Left colon (tissue), 2 donors: ENCODE measurements at regions not wholly inside any gene's neighbourhood (a gene's known extent, or its start where the extent isn't known, plus 50 kb on each side); places are given as distances from the start of the nearest gene placed in this dataset.

Experiments
- ATAC-seq: fragments of 200-7000 bp; cut with Tn5 transposase; one replicate; pipeline ENCODE4 v1.9.1; 2020; ENCODE audit warnings: mild to moderate bottlenecking, moderate library complexity
- DNase-seq, 2 donors: peaks; one replicate each; pipeline ENCODE4 v3.0.0-alpha.2; 2020
- intact Hi-C, 2 donors: fragments of 100-400 bp; cut with DNase I in 1 of 2; cut with micrococcal nuclease in 1 of 2; formaldehyde crosslinking; loops; one replicate each; pipeline versions ENCODE4 v1.11.2 to v1.14.0; 2022; cut with DNase I, micrococcal nuclease
- donor health status: DM: no; HTN: no; CAD: no.
- donor health status: DM: yes; HTN: yes; CAD: no.

- peak; percentile 74 to 80 for DNase-seq
- peak; percentile 90 for ATAC-seq
- intact Hi-C loops, result no loop called here
Measured at GRCh38 chr19:28289295-28290063, 923.5 kb downstream of the UQCRFS1 start.

- intact Hi-C loops, result no loop called here
- DNase-seq (peak in 1 of 2 donors; percentile 15), ATAC-seq (peak; percentile 60)
Measured at GRCh38 chr19:28288572-28289264, 924.2 kb downstream of the UQCRFS1 start.

- intact Hi-C loops, result no loop called here
- ATAC-seq (no peak), DNase-seq (no peak)
Measured at GRCh38 chr19:28285917-28286316, 927.0 kb downstream of the UQCRFS1 start.

- no peak for ATAC-seq
- DNase-seq, result no peak
- intact Hi-C loops, result no loop called here
Measured at GRCh38 chr19:28285078-28285477, 927.9 kb downstream of the UQCRFS1 start.

GRCh38 chr19:28284389-28284788, 928.6 kb downstream of the UQCRFS1 start:
- intact Hi-C loops, result no loop called here
- no peak for DNase-seq
- ATAC-seq, result no peak

GRCh38 chr19:28283592-28283991, 929.4 kb downstream of the UQCRFS1 start:
- intact Hi-C loops, result no loop called here
- no peak for DNase-seq
- no peak for ATAC-seq

GRCh38 chr19:28281676-28282075, 931.3 kb downstream of the UQCRFS1 start:
- no peak for ATAC-seq

GRCh38 chr19:28264556-28264955, 948.4 kb downstream of the UQCRFS1 start:
- intact Hi-C loops, result no loop called here

More at GRCh38 chr19:28281676-28282075, 931.3 kb downstream of the UQCRFS1 start:
- intact Hi-C loops, result no loop called here
- DNase-seq, result no peak

GRCh38 chr19:28258829-28259228, 954.1 kb downstream of the UQCRFS1 start:
- intact Hi-C loops, result no loop called here
- no peak for ATAC-seq
- DNase-seq, result no peak

More at GRCh38 chr19:28264556-28264955, 948.4 kb downstream of the UQCRFS1 start:
- DNase-seq (no peak), ATAC-seq (no peak)

- intact Hi-C loops, result no loop called here
- ATAC-seq (no peak), DNase-seq (no peak)
Measured at GRCh38 chr19:28257396-28257795, 955.6 kb downstream of the UQCRFS1 start.

GRCh38 chr19:28247243-28247642, 965.7 kb downstream of the UQCRFS1 start:
- ATAC-seq, result no peak
- no peak for DNase-seq
- intact Hi-C loops, result no loop called here

- DNase-seq (no peak), ATAC-seq (no peak)
- intact Hi-C loops, result no loop called here
Measured at GRCh38 chr19:28245937-28246336, 967.0 kb downstream of the UQCRFS1 start.

GRCh38 chr19:28244966-28245365, 968.0 kb downstream of the UQCRFS1 start:
- intact Hi-C loops, result no loop called here
- no peak for ATAC-seq

GRCh38 chr19:28242317-28242927, 970.5 kb downstream of the UQCRFS1 start:
- DNase-seq, result peak in 1 of 2 donors; percentile 7
- peak; percentile 56 for ATAC-seq
- intact Hi-C loops, result no loop called here

More at GRCh38 chr19:28244966-28245365, 968.0 kb downstream of the UQCRFS1 start:
- no peak for DNase-seq

- DNase-seq (no peak), ATAC-seq (no peak)
- intact Hi-C loops, result no loop called here
Measured at GRCh38 chr19:28239270-28239669, 973.7 kb downstream of the UQCRFS1 start.

GRCh38 chr19:28238270-28238820, 974.6 kb downstream of the UQCRFS1 start:
- ATAC-seq, result no peak
- intact Hi-C loops, result no loop called here
- no peak for DNase-seq

GRCh38 chr19:28235606-28236125, 977.3 kb downstream of the UQCRFS1 start:
- ATAC-seq (no peak), DNase-seq (no peak)
- intact Hi-C loops, result no loop called here

GRCh38 chr19:28234637-28235036, 978.3 kb downstream of the UQCRFS1 start:
- ATAC-seq (no peak), DNase-seq (no peak)
- intact Hi-C loops, result no loop called here

- ATAC-seq (no peak), DNase-seq (no peak)
- intact Hi-C loops, result no loop called here
Measured at GRCh38 chr19:28228854-28229253, 984.1 kb downstream of the UQCRFS1 start.
